ENCODE measurements at regions not wholly inside any gene's neighbourhood (a gene's known extent, or its start where the extent isn't known, plus 50 kb on each side); places are given as distances from the start of the nearest gene placed in this dataset.

DNA sequence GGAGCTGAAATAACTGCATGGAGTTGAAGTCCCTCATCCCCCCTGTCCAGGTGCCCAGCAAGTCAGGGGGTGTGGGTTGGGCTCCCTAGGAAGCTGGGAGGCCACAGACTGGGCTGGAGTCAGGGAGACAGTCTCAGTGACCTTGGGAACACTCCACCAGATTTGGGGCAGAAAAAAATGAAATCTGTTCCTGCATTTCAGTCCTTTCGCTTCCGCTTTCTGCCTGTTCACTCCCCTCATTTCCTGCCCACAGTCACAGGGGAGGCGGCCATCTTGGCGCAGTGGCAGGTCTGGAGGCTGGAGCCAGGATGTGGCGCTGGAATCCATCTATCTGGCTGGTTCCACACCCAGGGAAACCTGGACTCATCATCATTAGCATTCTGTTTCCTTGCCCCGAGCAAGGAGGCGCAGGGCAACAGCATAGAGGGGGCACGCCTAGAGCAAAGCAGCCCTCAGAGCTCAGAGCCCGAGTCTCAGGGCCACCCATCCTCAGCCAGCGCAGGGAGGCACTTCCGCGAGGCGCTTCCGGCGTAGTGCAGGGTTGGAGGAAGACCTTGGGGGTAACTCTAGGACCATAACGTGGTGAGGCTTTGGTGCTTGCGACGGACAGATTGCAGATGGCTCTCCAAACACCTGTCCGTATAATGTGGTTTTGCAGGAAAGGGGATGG lies 86.2 kb upstream of the HSPA9 start:
- Histone ChIP-seq H3K36me3 (ENCODE audit: insufficient read depth, low read length) (no peaks in the 10 kb centered on the region), H2AFZ (ENCODE audit: low read length) (no peak overlapping the region), H3K9me3 (ENCODE audit: low read length) (no peaks in the 10 kb centered on the region), H3K4me1 (ENCODE audit: insufficient read depth, low read length, poor library complexity, severe bottlenecking) (peaks cover 12% of the 10 kb centered on the region), H3K79me2 (ENCODE audit: insufficient read depth, low read depth, low read length) (no peaks in the 10 kb centered on the region), H3K27ac (ENCODE audit: low read depth, low read length, poor library complexity, severe bottlenecking) (no peak overlapping the region), H3K4me3 (ENCODE audit: low read depth, low read length, poor library complexity, severe bottlenecking) (no peak overlapping the region), H3K9me2 (ENCODE audit: insufficient read depth, low read length) (no peaks in the 10 kb centered on the region), H4K20me1 (ENCODE audit: insufficient read depth, low read length) (no peaks in the 10 kb centered on the region), H3K4me2 (ENCODE audit: low read length) (no peak overlapping the region)
- CTCF ChIA-PET (ENCODE audit: unreplicated experiment) = no interaction called here
- TF ChIP-seq EZH2phosphoT487 (IDR thresholded peaks at IDR 0.05; ENCODE audit: borderline replicate concordance, low read depth, low read length) (no peak), CTCF (conservative IDR thresholded peaks at IDR 0.05; ENCODE audit: low read length) (no peak)
- POLR2A ChIA-PET = no interaction called here
- DNase-seq (ENCODE audit: low spot score) = no peak
- intact Hi-C loops (cut with micrococcal nuclease; ENCODE audit: unreplicated experiment) = no loop called here
- no TSS peak for BruUV-seq (replicated peaks)

GRCh38 chr5:138660051-138660572 lies 84.9 kb upstream of the HSPA9 start:
- POLR2A ChIA-PET = no interaction called here
- H3K4me2 ChIP-seq (ENCODE audit: low read length) = no peak overlapping the region
- no peaks in the 10 kb centered on the region for H3K36me3 ChIP-seq (ENCODE audit: insufficient read depth, low read length)
- no peaks in the 10 kb centered on the region for H3K9me2 ChIP-seq (ENCODE audit: insufficient read depth, low read length)
- H4K20me1 ChIP-seq (ENCODE audit: insufficient read depth, low read length) = no peaks in the 10 kb centered on the region
- intact Hi-C loops (cut with micrococcal nuclease; ENCODE audit: unreplicated experiment) = no loop called here
- TF ChIP-seq CTCF (conservative IDR thresholded peaks at IDR 0.05; ENCODE audit: low read length) = no peak
- DNase-seq (ENCODE audit: low spot score) = no peak
- no peak overlapping the region for H3K27ac ChIP-seq (ENCODE audit: low read depth, low read length, poor library complexity, severe bottlenecking)
- BruUV-seq (replicated peaks) = no TSS peak
- CTCF ChIA-PET (ENCODE audit: unreplicated experiment) = no interaction called here
- H3K4me3 ChIP-seq (ENCODE audit: low read depth, low read length, poor library complexity, severe bottlenecking) = no peak overlapping the region
- H2AFZ ChIP-seq (ENCODE audit: low read length) = no peak overlapping the region
- H3K4me1 ChIP-seq (ENCODE audit: insufficient read depth, low read length, poor library complexity, severe bottlenecking) = peaks cover 12% of the 10 kb centered on the region
- H3K79me2 ChIP-seq (ENCODE audit: insufficient read depth, low read depth, low read length) = no peaks in the 10 kb centered on the region
- no peaks in the 10 kb centered on the region for H3K9me3 ChIP-seq (ENCODE audit: low read length)

DNA sequence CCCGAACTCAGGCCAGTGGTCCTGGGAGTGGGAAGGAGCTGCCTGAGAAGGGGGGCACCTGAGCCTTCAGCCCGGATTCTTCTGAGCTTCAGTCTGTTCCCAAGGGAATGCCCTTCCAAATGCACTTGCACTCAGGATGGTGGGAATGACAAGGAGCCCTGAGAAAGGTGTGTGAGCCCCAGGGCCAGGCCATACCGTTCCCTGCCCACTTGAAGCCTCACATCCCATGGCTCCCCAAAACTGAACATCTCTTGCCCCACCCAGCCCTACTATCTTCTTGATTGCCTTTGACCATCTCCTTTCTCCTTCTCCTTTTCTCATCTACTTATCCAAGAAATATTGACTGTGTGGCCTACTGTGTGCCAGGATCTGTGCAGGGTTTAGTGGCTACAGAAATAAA lies 84.4 kb upstream of the HSPA9 start:
- DNase-seq (ENCODE audit: low spot score) = no peak

More for the DNA sequence above, 84.4 kb upstream of the HSPA9 start:
- H3K4me3 ChIP-seq (ENCODE audit: low read depth, low read length, poor library complexity, severe bottlenecking) = no peak overlapping the region
- no peaks in the 10 kb centered on the region for H3K9me3 ChIP-seq (ENCODE audit: low read length)
- POLR2A ChIA-PET = no interaction called here
- no peak overlapping the region for H3K4me2 ChIP-seq (ENCODE audit: low read length)
- no TSS peak for BruUV-seq (replicated peaks)
- no peak for TF ChIP-seq CTCF (conservative IDR thresholded peaks at IDR 0.05; ENCODE audit: low read length)
- TF ChIP-seq EZH2phosphoT487 (IDR thresholded peaks at IDR 0.05; ENCODE audit: borderline replicate concordance, low read depth, low read length) = no peak
- H2AFZ ChIP-seq (ENCODE audit: low read length) = no peak overlapping the region
- H4K20me1 ChIP-seq (ENCODE audit: insufficient read depth, low read length) = no peaks in the 10 kb centered on the region
- CTCF ChIA-PET (ENCODE audit: unreplicated experiment) = no interaction called here
- H3K27ac ChIP-seq (ENCODE audit: low read depth, low read length, poor library complexity, severe bottlenecking) = no peak overlapping the region
- H3K79me2 ChIP-seq (ENCODE audit: insufficient read depth, low read depth, low read length) = no peaks in the 10 kb centered on the region
- no peaks in the 10 kb centered on the region for H3K36me3 ChIP-seq (ENCODE audit: insufficient read depth, low read length)
- intact Hi-C loops (cut with micrococcal nuclease; ENCODE audit: unreplicated experiment) = no loop called here
- peaks cover 13% of the 10 kb centered on the region for H3K4me1 ChIP-seq (ENCODE audit: insufficient read depth, low read length, poor library complexity, severe bottlenecking)
- no peaks in the 10 kb centered on the region for H3K9me2 ChIP-seq (ENCODE audit: insufficient read depth, low read length)

Data from OCI-LY7 (cell line).